ENCODE measurements at regions not wholly inside any gene's neighbourhood (a gene's known extent, or its start where the extent isn't known, plus 50 kb on each side); places are given as distances from the start of the nearest gene placed in this dataset.

- H3K9me3 Mint-ChIP-seq, result no peaks in the 10 kb centered on the region
- peaks cover 17% of the 10 kb centered on the region for H3K36me3 Mint-ChIP-seq
- ATAC-seq (no peak), DNase-seq (ENCODE audit: low spot score) (no peak)
- H3K4me1 Mint-ChIP-seq (ENCODE audit: low read depth in 2 of 2), result no peaks in the 10 kb centered on the region
- no peak overlapping the region for H3K4me3 Mint-ChIP-seq
- H3K27me3 Mint-ChIP-seq, result no peaks in the 10 kb centered on the region
- H3K27ac Mint-ChIP-seq, result no peak overlapping the region
Measured at GRCh38 chr7:22962775-22963350, 51.1 kb downstream of the HYCC1 start.

DNA sequence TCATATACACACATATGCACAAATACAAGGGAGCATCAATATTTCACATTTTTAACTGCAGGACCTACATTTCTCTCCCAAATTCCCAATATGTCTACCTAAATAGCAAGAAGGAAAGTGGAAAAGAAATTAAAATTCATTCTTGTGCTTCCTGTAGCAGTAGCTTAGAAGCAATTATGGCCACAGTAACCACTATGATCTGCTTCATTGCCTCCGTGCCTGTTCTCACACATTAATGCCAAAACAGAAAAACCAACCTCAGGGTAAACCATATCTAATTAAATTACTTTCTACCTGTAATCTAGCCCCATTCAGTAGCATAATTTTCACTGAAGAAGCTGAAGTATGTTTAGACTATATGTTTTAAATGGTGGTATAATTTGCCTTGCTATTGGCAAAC is 55.2 kb downstream of the HYCC1 start:
- H3K9me3 Mint-ChIP-seq, result no peaks in the 10 kb centered on the region
- H3K27ac Mint-ChIP-seq, result no peak overlapping the region
- H3K4me1 Mint-ChIP-seq (ENCODE audit: low read depth in 2 of 2), result no peaks in the 10 kb centered on the region
- no peaks in the 10 kb centered on the region for H3K27me3 Mint-ChIP-seq
- peaks cover 17% of the 10 kb centered on the region for H3K36me3 Mint-ChIP-seq
- no peak overlapping the region for H3K4me3 Mint-ChIP-seq
- DNase-seq (ENCODE audit: low spot score), result no peak
- ATAC-seq, result no peak

GRCh38 chr7:22954251-22954650 is 59.7 kb downstream of the HYCC1 start:
- ATAC-seq, result no peak
- Mint-ChIP-seq H3K9me3 (no peaks in the 10 kb centered on the region), H3K4me1 (ENCODE audit: low read depth in 2 of 2) (no peaks in the 10 kb centered on the region), H3K36me3 (peaks cover 4% of the 10 kb centered on the region), H3K27me3 (no peaks in the 10 kb centered on the region), H3K27ac (no peak overlapping the region), H3K4me3 (no peak overlapping the region)
- no peak for DNase-seq (ENCODE audit: low spot score)

GRCh38 chr7:22952306-22953015 is 61.5 kb downstream of the HYCC1 start:
- no peaks in the 10 kb centered on the region for H3K36me3 Mint-ChIP-seq
- no peak overlapping the region for H3K4me3 Mint-ChIP-seq
- no peaks in the 10 kb centered on the region for H3K27me3 Mint-ChIP-seq
- DNase-seq (ENCODE audit: low spot score) (no peak), ATAC-seq (no peak)
- no peaks in the 10 kb centered on the region for H3K9me3 Mint-ChIP-seq
- no peak overlapping the region for H3K27ac Mint-ChIP-seq
- H3K4me1 Mint-ChIP-seq (ENCODE audit: low read depth in 2 of 2), result no peaks in the 10 kb centered on the region

- no peaks in the 10 kb centered on the region for H3K27me3 Mint-ChIP-seq
- H3K36me3 Mint-ChIP-seq, result no peaks in the 10 kb centered on the region
- no peaks in the 10 kb centered on the region for H3K9me3 Mint-ChIP-seq
- no peaks in the 10 kb centered on the region for H3K4me1 Mint-ChIP-seq (ENCODE audit: low read depth in 2 of 2)
- H3K27ac Mint-ChIP-seq, result no peak overlapping the region
- DNase-seq (ENCODE audit: low spot score) (no peak), ATAC-seq (no peak)
- H3K4me3 Mint-ChIP-seq, result no peak overlapping the region
Measured at GRCh38 chr7:22949944-22950343, 64.0 kb downstream of the HYCC1 start.

- no peaks in the 10 kb centered on the region for H3K36me3 Mint-ChIP-seq
- H3K27ac Mint-ChIP-seq, result no peak overlapping the region
- H3K4me1 Mint-ChIP-seq (ENCODE audit: low read depth in 2 of 2), result no peaks in the 10 kb centered on the region
- ATAC-seq (no peak), DNase-seq (ENCODE audit: low spot score) (no peak)
- H3K4me3 Mint-ChIP-seq, result no peak overlapping the region
- no peaks in the 10 kb centered on the region for H3K9me3 Mint-ChIP-seq
- H3K27me3 Mint-ChIP-seq, result no peaks in the 10 kb centered on the region
Measured at GRCh38 chr7:22949221-22949620, 64.7 kb downstream of the HYCC1 start.

GRCh38 chr7:22948770-22949169 is 65.2 kb downstream of the HYCC1 start:
- no peak overlapping the region for H3K4me3 Mint-ChIP-seq

DNA sequence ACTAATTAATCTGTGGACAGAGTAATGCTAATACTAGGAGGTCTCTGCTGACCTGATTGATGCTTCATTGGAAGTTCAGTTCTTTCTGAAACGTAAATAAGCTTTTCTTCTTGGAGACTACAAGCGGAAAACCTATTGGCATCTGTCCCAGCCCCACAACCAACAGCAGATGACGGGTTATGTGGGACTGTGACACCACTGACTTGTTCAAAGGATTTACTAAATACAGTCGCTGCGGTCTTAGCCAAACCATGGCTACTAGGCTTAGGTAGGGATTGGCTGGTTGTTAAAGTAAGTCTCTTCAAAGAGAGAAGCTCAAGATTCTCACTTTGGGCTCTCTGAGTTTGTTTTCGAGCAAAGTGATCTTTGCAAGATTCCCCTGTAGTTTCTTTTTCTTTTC is 68.3 kb downstream of the HYCC1 start:
- DNase-seq (ENCODE audit: low spot score) (no peak), ATAC-seq (no peak)
- Mint-ChIP-seq H3K27ac (no peak overlapping the region), H3K9me3 (no peaks in the 10 kb centered on the region), H3K27me3 (no peaks in the 10 kb centered on the region), H3K4me1 (ENCODE audit: low read depth in 2 of 2) (no peaks in the 10 kb centered on the region), H3K4me3 (no peak overlapping the region), H3K36me3 (no peaks in the 10 kb centered on the region)

More at GRCh38 chr7:22948770-22949169, 65.2 kb downstream of the HYCC1 start:
- H3K27me3 Mint-ChIP-seq, result no peaks in the 10 kb centered on the region
- ATAC-seq, result no peak
- no peak overlapping the region for H3K27ac Mint-ChIP-seq
- DNase-seq (ENCODE audit: low spot score), result no peak
- no peaks in the 10 kb centered on the region for H3K36me3 Mint-ChIP-seq
- H3K4me1 Mint-ChIP-seq (ENCODE audit: low read depth in 2 of 2), result no peaks in the 10 kb centered on the region
- no peaks in the 10 kb centered on the region for H3K9me3 Mint-ChIP-seq

GRCh38 chr7:22944510-22944909 is 69.4 kb downstream of the HYCC1 start:
- Mint-ChIP-seq H3K27me3 (no peaks in the 10 kb centered on the region), H3K36me3 (no peaks in the 10 kb centered on the region), H3K4me1 (ENCODE audit: low read depth in 2 of 2) (no peaks in the 10 kb centered on the region), H3K27ac (no peak overlapping the region), H3K9me3 (no peaks in the 10 kb centered on the region), H3K4me3 (no peak overlapping the region)
- ATAC-seq, result no peak
- DNase-seq (ENCODE audit: low spot score), result no peak

DNA sequence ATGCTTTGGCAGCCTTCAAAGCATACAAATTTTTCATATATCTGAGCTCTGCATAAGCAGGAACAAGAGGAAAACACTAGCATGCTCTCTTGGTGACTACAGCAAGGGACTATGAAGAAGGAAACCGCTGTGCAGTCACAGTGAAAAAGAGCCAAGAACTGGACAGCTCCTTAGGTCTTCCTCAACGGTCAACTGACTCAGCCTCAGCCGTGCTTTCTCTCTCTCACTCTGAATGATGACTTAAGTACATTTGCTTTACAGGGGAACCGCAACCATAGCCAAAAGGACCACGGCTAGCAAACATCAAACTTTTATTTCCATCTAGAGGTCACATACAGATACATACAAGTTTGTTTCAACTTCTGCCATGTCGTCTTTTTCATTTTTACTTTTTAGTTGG is 69.9 kb downstream of the HYCC1 start:
- Mint-ChIP-seq H3K27me3 (no peaks in the 10 kb centered on the region), H3K36me3 (no peaks in the 10 kb centered on the region), H3K4me1 (ENCODE audit: low read depth in 2 of 2) (no peaks in the 10 kb centered on the region), H3K4me3 (no peak overlapping the region), H3K27ac (no peak overlapping the region), H3K9me3 (no peaks in the 10 kb centered on the region)
- ATAC-seq, result no peak
- no peak for DNase-seq (ENCODE audit: low spot score)

GRCh38 chr7:22942191-22942590 is 71.7 kb downstream of the HYCC1 start:
- no peak for DNase-seq (ENCODE audit: low spot score)
- Mint-ChIP-seq H3K36me3 (no peaks in the 10 kb centered on the region), H3K9me3 (no peaks in the 10 kb centered on the region), H3K4me3 (no peak overlapping the region), H3K4me1 (ENCODE audit: low read depth in 2 of 2) (no peaks in the 10 kb centered on the region), H3K27me3 (no peaks in the 10 kb centered on the region), H3K27ac (no peak overlapping the region)
- ATAC-seq, result no peak

DNA sequence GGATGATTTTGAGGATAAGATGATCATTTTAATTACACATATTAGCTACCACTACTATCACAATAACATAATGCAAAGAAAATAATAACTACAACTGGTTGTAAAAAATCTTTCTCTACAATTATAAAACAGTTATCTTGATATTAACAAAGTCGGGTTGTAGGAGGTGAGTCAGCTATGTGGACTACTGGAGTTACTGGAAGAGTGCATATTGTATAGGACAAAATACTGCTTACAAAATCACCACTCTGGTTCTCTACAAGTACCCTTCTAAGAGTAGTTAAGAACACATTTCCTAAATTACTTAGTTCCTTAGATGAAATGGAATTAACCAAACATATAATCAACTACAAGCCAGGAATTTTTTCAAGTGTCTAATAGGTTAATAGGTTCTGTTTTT is 74.1 kb downstream of the HYCC1 start:
- DNase-seq (ENCODE audit: low spot score) (no peak), ATAC-seq (no peak)
- no peaks in the 10 kb centered on the region for H3K9me3 Mint-ChIP-seq
- H3K4me1 Mint-ChIP-seq (ENCODE audit: low read depth in 2 of 2), result no peaks in the 10 kb centered on the region
- H3K27me3 Mint-ChIP-seq, result no peaks in the 10 kb centered on the region
- H3K4me3 Mint-ChIP-seq, result no peak overlapping the region
- H3K27ac Mint-ChIP-seq, result no peak overlapping the region
- H3K36me3 Mint-ChIP-seq, result no peaks in the 10 kb centered on the region

DNA sequence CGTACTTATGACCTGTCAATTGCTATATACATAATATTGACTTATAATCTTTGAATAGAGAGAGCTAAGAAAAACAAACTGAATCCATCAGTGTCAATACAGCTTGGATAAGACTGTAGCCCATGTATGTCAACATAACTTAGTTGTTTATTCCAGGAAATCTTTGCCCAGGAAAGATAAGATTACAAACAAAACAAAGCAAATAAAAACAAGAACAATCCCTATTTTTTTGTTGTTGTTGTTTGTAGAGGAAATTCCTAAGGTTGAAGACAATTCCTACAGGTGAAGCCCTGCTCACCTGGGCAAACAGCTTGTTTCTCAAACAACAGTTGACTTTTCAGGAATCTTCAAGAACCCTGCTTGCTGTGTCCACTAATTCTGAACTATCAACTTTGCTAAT is 76.0 kb downstream of the HYCC1 start:
- ATAC-seq (no peak), DNase-seq (ENCODE audit: low spot score) (no peak)
- Mint-ChIP-seq H3K4me1 (ENCODE audit: low read depth in 2 of 2) (no peaks in the 10 kb centered on the region), H3K36me3 (no peaks in the 10 kb centered on the region), H3K9me3 (no peaks in the 10 kb centered on the region), H3K27me3 (peaks cover 3 to 7% of the 10 kb centered on the region in 2 donors), H3K27ac (no peak overlapping the region), H3K4me3 (no peak overlapping the region)

DNA sequence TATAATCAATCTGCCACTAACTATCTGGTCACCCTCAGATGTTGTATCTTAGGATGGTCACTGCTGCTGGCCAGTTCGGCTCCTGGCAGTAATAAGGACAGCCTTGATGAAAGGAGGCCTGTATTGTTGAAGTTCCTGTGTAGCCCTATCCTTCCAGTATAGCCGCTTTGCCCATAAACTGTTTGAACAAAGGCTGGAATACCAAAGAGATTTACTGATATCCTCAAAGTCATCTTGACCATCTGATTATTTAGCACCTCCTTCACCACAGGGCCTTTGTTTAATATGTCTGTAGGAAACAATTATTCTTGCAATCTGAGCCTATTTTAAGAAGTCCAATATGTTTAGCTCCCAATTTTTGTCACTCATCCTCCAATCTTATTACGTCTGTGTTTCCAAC is 77.7 kb downstream of the HYCC1 start:
- ATAC-seq (no peak), DNase-seq (ENCODE audit: low spot score) (no peak)
- Mint-ChIP-seq H3K4me1 (ENCODE audit: low read depth in 2 of 2) (no peaks in the 10 kb centered on the region), H3K36me3 (no peaks in the 10 kb centered on the region), H3K27me3 (peaks cover 7 to 11% of the 10 kb centered on the region in 2 donors), H3K27ac (no peak overlapping the region), H3K4me3 (no peak overlapping the region), H3K9me3 (no peaks in the 10 kb centered on the region)

GRCh38 chr7:22935269-22935668 is 78.7 kb downstream of the HYCC1 start:
- no peaks in the 10 kb centered on the region for H3K36me3 Mint-ChIP-seq
- DNase-seq (ENCODE audit: low spot score) (no peak), ATAC-seq (no peak)
- H3K27me3 Mint-ChIP-seq, result peaks cover 7 to 15% of the 10 kb centered on the region in 2 donors
- no peak overlapping the region for H3K27ac Mint-ChIP-seq
- H3K4me1 Mint-ChIP-seq (ENCODE audit: low read depth in 2 of 2), result no peaks in the 10 kb centered on the region
- no peak overlapping the region for H3K4me3 Mint-ChIP-seq
- no peaks in the 10 kb centered on the region for H3K9me3 Mint-ChIP-seq

All from natural killer cell treated with Interleukin-12 subunit alpha and Interleukin-12 subunit beta and Interleukin-15 and Interleukin-18, amount 100 ng/mL, for 72 hours (primary cell).